Keratinocyte (primary cell): ENCODE measurements at regions not wholly inside any gene's neighbourhood (a gene's known extent, or its start where the extent isn't known, plus 50 kb on each side); places are given as distances from the start of the nearest gene placed in this dataset.

Experiments
- EZH2 ChIP-seq: IDR thresholded peaks from one replicate; pipeline ENCODE4 v1.6.1; 2012; ENCODE audit warnings: inconsistent platforms, mild to moderate bottlenecking, low read length, moderate library complexity
- TF ChIP-seq, protein P1 (sequence below), 3 experiments: IDR thresholded peaks in 1 of 3; conservative IDR thresholded peaks in 1 of 3; optimal IDR thresholded peaks in 1 of 3; 2 replicates in 2 of 3; 3 replicates in 1 of 3; pipeline versions ENCODE3 to v1.5.1; 2011; ENCODE audit warnings: low read length in 3 of 3, mild to moderate bottlenecking in 3 of 3, moderate library complexity in 2 of 3, control low read depth in 1 of 3, inconsistent platforms in 1 of 3; ENCODE audit not compliant: insufficient read depth in 2 of 3; ENCODE audit errors: extremely low read depth in 1 of 3

DNA sequence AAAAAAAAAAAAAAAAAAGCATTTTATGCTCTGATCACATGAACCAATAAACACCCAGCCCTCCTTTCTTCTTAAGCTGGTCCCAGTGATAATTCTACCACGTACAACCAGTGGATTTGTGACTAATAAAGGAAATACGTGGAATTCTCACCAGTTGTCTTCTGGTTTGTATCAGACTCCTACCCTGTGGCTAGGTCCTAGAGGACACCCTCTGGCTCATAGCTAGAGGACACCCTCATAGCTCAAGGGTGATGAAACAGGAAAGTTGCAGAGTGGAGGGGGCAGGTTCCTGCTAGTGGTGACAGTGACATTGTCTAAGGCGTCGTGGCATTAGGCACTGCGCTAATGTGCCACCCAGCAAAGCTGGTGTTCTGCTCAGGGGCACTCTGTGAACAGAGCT is 167.8 kb downstream of the BCL11A start:
- TF ChIP-seq, protein P1, sequence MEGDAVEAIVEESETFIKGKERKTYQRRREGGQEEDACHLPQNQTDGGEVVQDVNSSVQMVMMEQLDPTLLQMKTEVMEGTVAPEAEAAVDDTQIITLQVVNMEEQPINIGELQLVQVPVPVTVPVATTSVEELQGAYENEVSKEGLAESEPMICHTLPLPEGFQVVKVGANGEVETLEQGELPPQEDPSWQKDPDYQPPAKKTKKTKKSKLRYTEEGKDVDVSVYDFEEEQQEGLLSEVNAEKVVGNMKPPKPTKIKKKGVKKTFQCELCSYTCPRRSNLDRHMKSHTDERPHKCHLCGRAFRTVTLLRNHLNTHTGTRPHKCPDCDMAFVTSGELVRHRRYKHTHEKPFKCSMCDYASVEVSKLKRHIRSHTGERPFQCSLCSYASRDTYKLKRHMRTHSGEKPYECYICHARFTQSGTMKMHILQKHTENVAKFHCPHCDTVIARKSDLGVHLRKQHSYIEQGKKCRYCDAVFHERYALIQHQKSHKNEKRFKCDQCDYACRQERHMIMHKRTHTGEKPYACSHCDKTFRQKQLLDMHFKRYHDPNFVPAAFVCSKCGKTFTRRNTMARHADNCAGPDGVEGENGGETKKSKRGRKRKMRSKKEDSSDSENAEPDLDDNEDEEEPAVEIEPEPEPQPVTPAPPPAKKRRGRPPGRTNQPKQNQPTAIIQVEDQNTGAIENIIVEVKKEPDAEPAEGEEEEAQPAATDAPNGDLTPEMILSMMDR (optimal IDR thresholded peaks at IDR 0.05 in 1 of 3, IDR thresholded peaks at IDR 0.05 in 1 of 3, conservative IDR thresholded peaks at IDR 0.05 in 1 of 3; ENCODE audit: extremely low read depth in 1 of 3, insufficient read depth in 2 of 3, low read length in 3 of 3): no peak
- no peak for TF ChIP-seq EZH2
